A673 (cell line): ENCODE measurements at regions not wholly inside any gene's neighbourhood (a gene's known extent, or its start where the extent isn't known, plus 50 kb on each side); places are given as distances from the start of the nearest gene placed in this dataset.

Source experiments
- BruUV-seq: library from RNA; stranded (reverse); fragments of 400-500 nt; replicated peaks from 2 replicates; lab custom pipeline; 2021; lab: Mats Ljungman, UMichigan
- CTCF ChIA-PET: fragments of 300-600 bp; sonication (Branson Sonifier 250); formaldehyde crosslinking; loops from one replicate; lab custom pipeline; 2022; ENCODE audit warnings: antibody characterized with exemption; lab: Charles Lee
- POLR2A ChIA-PET: fragments of 300-600 bp; sonication (Branson Sonifier 250); formaldehyde crosslinking; loops from one replicate; lab custom pipeline; 2022; ENCODE audit warnings: antibody characterized with exemption; ENCODE audit not compliant: low non-redundant PET; lab: Charles Lee
- DNase-seq: peaks from one replicate; pipeline ENCODE4 v3.0.0-alpha.2; 2015; ENCODE audit warnings: low spot score
- H3K27ac ChIP-seq: fragments of 200-600 bp; sonication (generic); 2 replicates; pipeline ENCODE4 v1.5.1; 2016; ENCODE audit warnings: mixed run types, low read depth, mild to moderate bottlenecking, mixed read lengths, antibody characterized with exemption, low read length; ENCODE audit not compliant: poor library complexity, severe bottlenecking
- H3K27me3 ChIP-seq: fragments of 200-600 bp; sonication (generic); replicated peaks from 2 replicates; pipeline ENCODE4 v1.6.1; 2017; ENCODE audit warnings: mixed run types, low read depth, mild to moderate bottlenecking, mixed read lengths, antibody characterized with exemption, low read length; ENCODE audit not compliant: insufficient read depth, poor library complexity
- H3K36me3 ChIP-seq: fragments of 200-600 bp; sonication (generic); 2 replicates; pipeline ENCODE4 v1.6.1; 2016; ENCODE audit warnings: mixed run types, mild to moderate bottlenecking, mixed read lengths, antibody characterized with exemption, low read length; ENCODE audit not compliant: insufficient read depth, poor library complexity, severe bottlenecking
- H3K4me1 ChIP-seq: fragments of 200-600 bp; sonication (generic); 2 replicates; pipeline ENCODE4 v1.6.1; 2017; ENCODE audit warnings: mixed run types, mild to moderate bottlenecking, mixed read lengths, antibody characterized with exemption, low read length; ENCODE audit not compliant: insufficient read depth, poor library complexity, severe bottlenecking
- H3K4me3 ChIP-seq: fragments of 200-600 bp; sonication (generic); 2 replicates; pipeline ENCODE4 v1.5.1; 2016; ENCODE audit warnings: low read depth, mixed run types, mild to moderate bottlenecking, mixed read lengths, low read length; ENCODE audit not compliant: poor library complexity, severe bottlenecking
- H3K9me3 ChIP-seq: fragments of 200-600 bp; sonication (generic); 2 replicates; pipeline ENCODE4 v1.6.1; 2016; ENCODE audit warnings: mixed run types, low read depth, mild to moderate bottlenecking, mixed read lengths, antibody characterized with exemption, low read length; ENCODE audit not compliant: poor library complexity, severe bottlenecking
- EZH2 ChIP-seq: fragments of 200-600 bp; sonication (generic); IDR thresholded peaks from 2 replicates; pipeline ENCODE4 v1.6.1; 2017; ENCODE audit warnings: borderline replicate concordance, low read depth, mild to moderate bottlenecking, mixed read lengths, antibody characterized with exemption, low read length; ENCODE audit not compliant: poor library complexity, severe bottlenecking
- intact Hi-C: fragments of 100-400 bp; cut with micrococcal nuclease; formaldehyde crosslinking; loops from one replicate; pipeline ENCODE4 v1.10.0; 2022; ENCODE audit not compliant: unreplicated experiment
- TF ChIP-seq, protein P1 (sequence below): fragments of 300-800, 200-600 bp; sonication (generic); conservative IDR thresholded peaks from 2 replicates; pipeline ENCODE4 v1.5.1; 2017; ENCODE audit warnings: low read depth, mild to moderate bottlenecking, antibody characterized with exemption, low read length, moderate library complexity, mixed read lengths

DNA sequence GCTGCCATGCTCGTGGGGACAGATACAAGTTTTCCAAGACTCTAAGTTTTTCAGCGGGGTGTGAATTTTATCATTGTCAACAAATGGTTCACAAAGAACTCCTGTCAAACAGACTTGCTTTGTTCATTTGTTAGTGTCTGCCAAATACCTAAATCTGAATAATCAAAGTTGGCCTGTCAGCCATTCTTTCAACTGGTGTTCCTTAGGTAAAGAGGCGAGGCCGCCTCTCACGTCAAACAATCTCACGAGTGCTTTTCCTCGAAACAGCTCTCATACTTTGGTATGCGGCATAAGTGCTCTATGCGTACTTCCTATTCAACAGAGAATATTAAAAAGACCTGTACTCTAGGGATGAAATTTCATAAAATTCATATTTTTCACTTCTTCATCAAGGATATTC, 51.4 kb upstream of the KANK4 start:
- POLR2A ChIA-PET: no interaction called here
- no peak overlapping the region for H3K4me3 ChIP-seq

DNA sequence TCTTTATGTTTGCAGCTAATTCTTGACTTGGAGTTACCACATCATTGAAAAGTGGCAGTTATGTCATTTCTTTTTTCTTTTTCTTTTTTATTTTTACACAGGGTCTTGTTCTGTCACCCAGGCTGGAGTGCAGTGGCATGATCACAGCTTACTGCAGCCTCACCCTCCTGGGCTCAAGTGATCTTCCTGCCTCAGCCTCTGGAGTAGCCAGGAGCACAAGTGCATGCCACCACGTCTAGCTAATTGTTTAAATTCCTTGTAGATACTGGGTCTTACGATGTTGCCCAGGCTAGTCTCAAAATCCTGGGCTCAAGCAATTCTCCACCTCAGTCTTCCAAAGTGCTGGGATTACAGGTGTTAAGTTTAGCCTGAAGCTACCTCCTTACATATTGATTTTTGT, 52.1 kb upstream of the KANK4 start:
- no peak overlapping the region for H3K27ac ChIP-seq
- POLR2A ChIA-PET: no interaction called here
- H3K4me3 ChIP-seq: no peak overlapping the region
- no peaks in the 10 kb centered on the region for H3K4me1 ChIP-seq
- intact Hi-C loops: no loop called here
- H3K9me3 ChIP-seq: peaks cover 5% of the 10 kb centered on the region
- CTCF ChIA-PET: no interaction called here
- DNase-seq: no peak
- no peaks in the 10 kb centered on the region for H3K27me3 ChIP-seq
- TF ChIP-seq, protein P1, sequence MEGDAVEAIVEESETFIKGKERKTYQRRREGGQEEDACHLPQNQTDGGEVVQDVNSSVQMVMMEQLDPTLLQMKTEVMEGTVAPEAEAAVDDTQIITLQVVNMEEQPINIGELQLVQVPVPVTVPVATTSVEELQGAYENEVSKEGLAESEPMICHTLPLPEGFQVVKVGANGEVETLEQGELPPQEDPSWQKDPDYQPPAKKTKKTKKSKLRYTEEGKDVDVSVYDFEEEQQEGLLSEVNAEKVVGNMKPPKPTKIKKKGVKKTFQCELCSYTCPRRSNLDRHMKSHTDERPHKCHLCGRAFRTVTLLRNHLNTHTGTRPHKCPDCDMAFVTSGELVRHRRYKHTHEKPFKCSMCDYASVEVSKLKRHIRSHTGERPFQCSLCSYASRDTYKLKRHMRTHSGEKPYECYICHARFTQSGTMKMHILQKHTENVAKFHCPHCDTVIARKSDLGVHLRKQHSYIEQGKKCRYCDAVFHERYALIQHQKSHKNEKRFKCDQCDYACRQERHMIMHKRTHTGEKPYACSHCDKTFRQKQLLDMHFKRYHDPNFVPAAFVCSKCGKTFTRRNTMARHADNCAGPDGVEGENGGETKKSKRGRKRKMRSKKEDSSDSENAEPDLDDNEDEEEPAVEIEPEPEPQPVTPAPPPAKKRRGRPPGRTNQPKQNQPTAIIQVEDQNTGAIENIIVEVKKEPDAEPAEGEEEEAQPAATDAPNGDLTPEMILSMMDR: no peak
- no peak for TF ChIP-seq EZH2
- no TSS peak for BruUV-seq
- H3K36me3 ChIP-seq: no peaks in the 10 kb centered on the region

More for the DNA sequence above, 51.4 kb upstream of the KANK4 start:
- Histone ChIP-seq H3K27ac (no peak overlapping the region), H3K27me3 (no peaks in the 10 kb centered on the region), H3K4me1 (no peaks in the 10 kb centered on the region), H3K9me3 (peaks cover 5% of the 10 kb centered on the region), H3K36me3 (no peaks in the 10 kb centered on the region)
- BruUV-seq: no TSS peak
- CTCF ChIA-PET: no interaction called here
- intact Hi-C loops: no loop called here
- TF ChIP-seq, protein P1: no peak
- no peak for TF ChIP-seq EZH2
- no peak for DNase-seq

DNA sequence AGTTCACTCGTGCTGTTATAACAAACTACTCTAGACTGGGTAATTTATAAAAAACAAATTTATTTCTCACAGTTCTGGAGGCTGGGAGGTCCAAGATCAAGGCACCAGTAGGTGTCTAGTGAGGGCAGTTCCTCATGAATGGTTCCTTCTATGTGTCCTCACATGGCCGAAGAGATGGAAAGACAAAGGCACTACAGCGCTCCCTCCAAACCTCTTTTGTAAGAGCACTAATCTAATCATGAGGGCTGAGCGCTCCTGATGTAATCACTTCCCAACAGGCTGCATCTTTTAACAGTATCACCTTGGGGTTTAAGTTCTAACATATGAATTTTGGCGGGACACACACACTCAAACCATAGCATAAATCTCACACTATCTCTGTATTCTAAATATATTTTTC, 54.0 kb upstream of the KANK4 start:
- no TSS peak for BruUV-seq
- TF ChIP-seq EZH2: no peak
- TF ChIP-seq, protein P1: no peak
- no peaks in the 10 kb centered on the region for H3K4me1 ChIP-seq
- H3K27ac ChIP-seq: no peak overlapping the region
- DNase-seq: no peak
- POLR2A ChIA-PET: no interaction called here
- no peaks in the 10 kb centered on the region for H3K27me3 ChIP-seq
- peaks cover 4% of the 10 kb centered on the region for H3K9me3 ChIP-seq
- H3K36me3 ChIP-seq: no peaks in the 10 kb centered on the region
- CTCF ChIA-PET: no interaction called here
- intact Hi-C loops: no loop called here
- no peak overlapping the region for H3K4me3 ChIP-seq
